MCF 10A (cell line): ENCODE measurements at regions not wholly inside any gene's neighbourhood (a gene's known extent, or its start where the extent isn't known, plus 50 kb on each side); places are given as distances from the start of the nearest gene placed in this dataset.

Experiments used
- BruUV-seq: library from RNA; stranded (reverse); fragments of 400-500 nt; replicated peaks from 2 replicates; lab custom pipeline; 2021; lab: Mats Ljungman, UMichigan
- CTCF ChIA-PET: fragments of 300-600 bp; sonication (Branson Sonifier 250); formaldehyde crosslinking; extraction: SDS; loops from one replicate; lab custom pipeline; 2021; ENCODE audit warnings: antibody characterized with exemption, inconsistent platforms; lab: Yijun Ruan, JAX
- POLR2A ChIA-PET: fragments of 300-600, 350-650 bp; sonication (Branson Sonifier 250); formaldehyde crosslinking; extraction: SDS; loops from one replicate; lab custom pipeline; 2020; ENCODE audit warnings: antibody characterized with exemption, inconsistent platforms; lab: Yijun Ruan, JAX
- DNase-seq: peaks from one replicate; pipeline ENCODE4 v3.0.0-alpha.2; 2018; ENCODE audit not compliant: unreplicated experiment
- H3K27ac Mint-ChIP-seq: one replicate; pipeline ENCODE4 v1.8.0; 2022; ENCODE audit warnings: mild to moderate bottlenecking, low read depth, mixed read lengths; ENCODE audit not compliant: unreplicated experiment
- H3K27me3 Mint-ChIP-seq: one replicate; pipeline ENCODE4 v1.8.0; 2022; ENCODE audit warnings: mixed read lengths; ENCODE audit not compliant: insufficient read depth, unreplicated experiment
- H3K36me3 Mint-ChIP-seq: one replicate; pipeline ENCODE4 v1.8.0; 2022; ENCODE audit warnings: mild to moderate bottlenecking, moderate library complexity, mixed read lengths; ENCODE audit not compliant: insufficient read depth, unreplicated experiment
- H3K4me1 Mint-ChIP-seq: one replicate; pipeline ENCODE4 v1.8.0; 2022; ENCODE audit warnings: mixed read lengths; ENCODE audit not compliant: insufficient read depth, unreplicated experiment
- H3K4me3 Mint-ChIP-seq: one replicate; pipeline ENCODE4 v1.8.0; 2022; ENCODE audit warnings: mild to moderate bottlenecking, moderate library complexity, mixed read lengths; ENCODE audit not compliant: unreplicated experiment
- H3K9me3 Mint-ChIP-seq: one replicate; pipeline ENCODE4 v1.8.0; 2022; ENCODE audit warnings: mixed read lengths; ENCODE audit not compliant: unreplicated experiment
- CTCF ChIP-seq: fragments of 200-600 bp; IDR thresholded peaks from one replicate; pipeline ENCODE4 v1.8.0; 2022; ENCODE audit warnings: antibody characterized with exemption, mild to moderate bottlenecking; ENCODE audit not compliant: unreplicated experiment
- intact Hi-C: fragments of 100-400 bp; cut with micrococcal nuclease; formaldehyde crosslinking; loops from 2 replicates; pipeline ENCODE4 v1.14.1; 2022

- BruUV-seq: no TSS peak
- no peak for TF ChIP-seq CTCF
- DNase-seq: no peak
- Mint-ChIP-seq H3K4me3 (no peak overlapping the region), H3K27ac (no peak overlapping the region), H3K9me3 (peaks cover 8% of the 10 kb centered on the region), H3K36me3 (no peaks in the 10 kb centered on the region), H3K27me3 (peaks cover 22% of the 10 kb centered on the region), H3K4me1 (no peaks in the 10 kb centered on the region)
- ChIA-PET POLR2A (no interaction called here), CTCF (interaction anchor here (0.6 kb wide), 1 partner anchor 77 kb away, joined by 3 read pairs; no protein-coding TSS in a partner anchor)
- intact Hi-C loops: no loop called here
These were observed 89.0 kb upstream of the PPP2R2D start for GRCh38 chr10:131811630-131812403.

- no peaks in the 10 kb centered on the region for H3K36me3 Mint-ChIP-seq
- intact Hi-C loops: no loop called here
- CTCF ChIA-PET: interaction anchor here (0.6 kb wide), 1 partner anchor 1287 kb away, joined by 3 read pairs; no protein-coding TSS in a partner anchor
- no peaks in the 10 kb centered on the region for H3K4me1 Mint-ChIP-seq
- H3K4me3 Mint-ChIP-seq: no peak overlapping the region
- no peak for TF ChIP-seq CTCF
- peaks cover 26% of the 10 kb centered on the region for H3K27me3 Mint-ChIP-seq
- POLR2A ChIA-PET: no interaction called here
- no TSS peak for BruUV-seq
- no peak overlapping the region for H3K27ac Mint-ChIP-seq
- no peak for DNase-seq
- H3K9me3 Mint-ChIP-seq: peaks cover 8% of the 10 kb centered on the region
These were observed 87.8 kb upstream of the PPP2R2D start for GRCh38 chr10:131812736-131813604.

- POLR2A ChIA-PET: no interaction called here
- H3K27ac Mint-ChIP-seq: no peak overlapping the region
- CTCF ChIA-PET: no interaction called here
These were observed 86.1 kb upstream of the PPP2R2D start for GRCh38 chr10:131814567-131815265.

More at GRCh38 chr10:131814567-131815265, 86.1 kb upstream of the PPP2R2D start:
- intact Hi-C loops: no loop called here
- no peak overlapping the region for H3K4me3 Mint-ChIP-seq
- peaks cover 14% of the 10 kb centered on the region for H3K27me3 Mint-ChIP-seq
- H3K9me3 Mint-ChIP-seq: no peaks in the 10 kb centered on the region
- H3K36me3 Mint-ChIP-seq: no peaks in the 10 kb centered on the region
- TF ChIP-seq CTCF: no peak
- BruUV-seq: no TSS peak
- H3K4me1 Mint-ChIP-seq: no peaks in the 10 kb centered on the region
- no peak for DNase-seq
